ENCODE measurements at regions not wholly inside any gene's neighbourhood (a gene's known extent, or its start where the extent isn't known, plus 50 kb on each side); places are given as distances from the start of the nearest gene placed in this dataset.
"Not testable (repeated sequence)": the region's sequence is repeated elsewhere in the genome, so short reads cannot be mapped to it uniquely, and the experiment has no call there.

- no peak for TF ChIP-seq CTCF (IDR thresholded peaks at IDR 0.05; ENCODE audit: insufficient read depth, low read length, missing control alignments)
- DNase-seq (ENCODE audit: low read depth, low spot score) = no peak
- no peak overlapping the region for H3K4me3 ChIP-seq (ENCODE audit: low read depth, low read length)
- ChIA-PET POLR2A (no interaction called here), CTCF (no interaction called here)
Measured at GRCh38 chr4:174183259-174183658, 100.2 kb downstream of the FBXO8 start.

- no peak overlapping the region for H3K4me3 ChIP-seq (ENCODE audit: low read depth, low read length)
- no peak for DNase-seq (ENCODE audit: low read depth, low spot score)
- CTCF ChIA-PET = no interaction called here
- POLR2A ChIA-PET = no interaction called here
- no peak for TF ChIP-seq CTCF (IDR thresholded peaks at IDR 0.05; ENCODE audit: insufficient read depth, low read length, missing control alignments)
Measured at GRCh38 chr4:174181827-174182226, 101.6 kb downstream of the FBXO8 start.

- TF ChIP-seq CTCF (IDR thresholded peaks at IDR 0.05; ENCODE audit: insufficient read depth, low read length, missing control alignments) = no peak
- no peak overlapping the region for H3K4me3 ChIP-seq (ENCODE audit: low read depth, low read length)
- ChIA-PET POLR2A (no interaction called here), CTCF (no interaction called here)
- no peak for DNase-seq (ENCODE audit: low read depth, low spot score)
Measured at GRCh38 chr4:174177536-174177935, 105.9 kb downstream of the FBXO8 start.

DNA sequence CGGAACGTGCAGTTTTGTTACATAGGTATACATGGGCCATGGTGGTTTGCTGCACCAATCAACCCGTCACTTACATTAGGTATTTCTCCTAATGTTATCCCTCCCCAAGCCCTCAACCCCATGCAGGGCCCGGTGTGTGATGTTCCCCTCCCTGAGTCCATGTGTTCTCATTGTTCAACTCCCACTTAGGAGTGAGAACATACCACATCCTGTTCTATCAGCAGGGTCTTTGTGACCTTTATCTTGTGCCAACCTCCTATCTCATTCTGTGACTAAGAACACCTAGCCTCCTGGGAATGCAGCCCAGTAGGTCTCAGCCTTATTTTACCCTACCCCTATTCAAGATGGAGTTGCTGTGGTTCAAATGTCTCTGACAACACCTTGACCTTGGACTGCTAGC, 107.6 kb downstream of the FBXO8 start:
- CTCF ChIA-PET; POLR2A ChIA-PET; DNase-seq (ENCODE audit: low read depth, low spot score); H3K4me3 ChIP-seq (ENCODE audit: low read depth, low read length): not testable (repeated sequence)

- no peak for DNase-seq (ENCODE audit: low read depth, low spot score)
- no peak overlapping the region for H3K4me3 ChIP-seq (ENCODE audit: low read depth, low read length)
- TF ChIP-seq CTCF (IDR thresholded peaks at IDR 0.05; ENCODE audit: insufficient read depth, low read length, missing control alignments) = no peak
- POLR2A ChIA-PET = no interaction called here
- CTCF ChIA-PET = no interaction called here
Measured at GRCh38 chr4:174173360-174173759, 110.1 kb downstream of the FBXO8 start.

DNA sequence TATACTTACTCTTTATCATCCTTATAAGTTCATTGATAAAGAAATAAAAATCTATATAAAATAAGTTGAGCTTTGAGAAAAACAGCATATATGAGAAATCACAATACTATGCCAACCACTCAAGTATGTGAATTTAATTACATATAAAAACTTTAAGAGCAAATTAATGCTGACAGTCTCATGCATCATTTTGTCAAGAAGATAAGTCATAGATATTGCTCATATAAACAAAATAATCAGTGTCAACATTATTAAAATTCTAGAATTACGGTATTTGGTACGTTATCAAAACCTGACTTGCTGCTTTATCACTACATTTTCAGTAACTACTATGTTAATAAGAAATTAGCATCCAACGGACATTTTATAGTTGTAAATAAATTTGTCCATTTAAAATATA, 111.2 kb downstream of the FBXO8 start:
- no peak for DNase-seq (ENCODE audit: low read depth, low spot score)
- no peak overlapping the region for H3K4me3 ChIP-seq (ENCODE audit: low read depth, low read length)
- CTCF ChIA-PET = no interaction called here
- POLR2A ChIA-PET = no interaction called here
- no peak for TF ChIP-seq CTCF (IDR thresholded peaks at IDR 0.05; ENCODE audit: insufficient read depth, low read length, missing control alignments)

- no peak for TF ChIP-seq CTCF (IDR thresholded peaks at IDR 0.05; ENCODE audit: insufficient read depth, low read length, missing control alignments)
- POLR2A ChIA-PET = no interaction called here
- no peak overlapping the region for H3K4me3 ChIP-seq (ENCODE audit: low read depth, low read length)
- no peak for DNase-seq (ENCODE audit: low read depth, low spot score)
- CTCF ChIA-PET = no interaction called here
Measured at GRCh38 chr4:174170906-174171305, 112.6 kb downstream of the FBXO8 start.

All from AG04449 (cell line).